ENCODE measurements at regions not wholly inside any gene's neighbourhood (a gene's known extent, or its start where the extent isn't known, plus 50 kb on each side); places are given as distances from the start of the nearest gene placed in this dataset.

DNA sequence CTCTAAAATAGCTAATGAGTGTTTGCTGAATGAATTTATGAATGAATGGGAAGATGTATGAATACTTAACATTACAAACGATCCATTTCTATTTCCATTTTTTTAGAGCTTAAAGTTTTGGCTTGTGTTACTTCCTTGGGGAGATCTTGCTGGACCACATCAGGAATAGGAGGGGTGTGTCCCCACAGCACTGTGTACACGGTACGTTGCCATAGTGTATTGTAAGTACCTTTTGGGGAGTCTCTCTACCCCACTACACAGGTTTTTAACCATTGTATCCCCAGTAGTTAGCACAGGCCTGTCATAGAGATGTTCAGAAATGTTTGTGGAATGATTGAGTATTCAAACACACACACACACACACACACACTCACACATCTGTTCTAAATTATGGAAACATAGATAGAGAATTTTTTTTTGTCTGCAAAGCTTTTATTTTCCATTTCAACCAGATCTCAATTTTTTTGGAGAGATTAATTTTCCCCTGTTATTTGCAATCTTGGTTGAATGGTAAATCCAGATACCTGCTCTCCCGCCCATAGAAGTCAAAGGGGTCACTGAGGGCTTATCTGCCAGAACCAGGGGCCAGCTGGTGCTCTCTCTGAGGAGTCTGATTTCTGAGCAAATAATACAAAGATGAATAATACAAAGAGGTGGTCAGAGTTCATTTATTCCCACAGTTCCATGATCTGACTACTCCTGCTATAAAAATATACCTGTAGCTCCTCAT lies 471.0 kb downstream of the INSC start:
- DNase-seq (ENCODE audit: low read depth), result no peak

DNA sequence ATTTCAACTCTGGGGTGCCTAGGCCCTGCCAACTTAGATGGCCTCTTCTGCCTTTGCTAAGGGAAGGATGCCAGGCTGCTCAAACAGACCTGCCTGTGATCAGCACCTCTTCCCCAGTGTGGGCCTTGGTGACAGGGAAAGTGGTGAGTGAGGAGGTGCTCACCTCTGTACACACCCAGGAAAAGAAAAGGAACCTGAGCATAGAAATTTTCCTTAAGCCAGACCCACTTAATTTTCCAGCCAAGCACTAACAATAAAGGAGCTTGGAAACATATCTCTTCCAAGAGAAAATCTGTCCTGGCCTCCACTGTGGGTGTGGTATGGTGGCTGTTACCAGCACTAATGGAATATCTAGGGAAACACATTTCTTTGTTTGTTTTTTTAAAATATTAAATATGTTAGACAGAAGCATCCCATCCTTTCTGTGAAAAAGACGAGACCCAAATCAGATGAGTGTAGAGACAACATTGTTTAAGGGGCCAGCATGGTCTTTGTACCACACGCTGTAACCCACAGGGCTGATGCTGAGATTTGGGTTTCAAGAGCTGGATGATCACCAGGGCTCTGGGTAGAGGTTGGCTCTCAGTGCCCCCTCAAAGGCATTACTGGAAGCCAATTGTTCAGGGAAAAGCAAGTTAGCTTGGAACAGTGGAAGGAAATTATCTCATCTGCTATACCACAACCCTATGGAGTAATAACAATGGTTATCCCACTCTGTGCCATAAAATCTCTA lies 472.2 kb downstream of the INSC start:
- DNase-seq (ENCODE audit: low read depth), result no peak

DNA sequence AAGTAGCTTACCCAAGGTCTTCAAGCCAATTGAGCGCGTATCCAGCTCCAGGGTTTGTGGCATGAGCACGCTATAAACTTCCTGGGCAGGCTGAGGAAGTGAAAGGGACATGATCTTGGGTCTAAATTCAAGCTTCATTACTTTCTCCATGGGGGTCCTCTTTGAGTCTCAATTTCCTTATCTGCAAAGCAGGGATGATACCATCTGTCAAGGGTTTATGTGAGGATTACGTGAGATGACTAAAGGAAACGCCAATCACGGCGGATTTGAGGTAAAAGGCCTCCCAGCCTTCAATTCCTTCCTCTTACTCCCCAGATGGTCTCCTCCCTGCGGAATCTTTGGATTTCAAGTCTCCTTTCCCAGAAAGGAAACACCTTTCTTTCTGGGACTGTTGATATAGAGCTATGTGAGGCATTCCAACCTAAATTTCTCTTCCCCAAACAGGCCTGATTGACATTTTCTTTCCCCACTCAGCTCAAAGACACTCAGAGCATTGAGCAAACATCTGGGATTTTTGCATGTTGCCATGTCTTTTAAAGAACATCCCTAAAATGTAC lies 474.4 kb downstream of the INSC start:
- DNase-seq (ENCODE audit: low read depth), result no peak

DNA sequence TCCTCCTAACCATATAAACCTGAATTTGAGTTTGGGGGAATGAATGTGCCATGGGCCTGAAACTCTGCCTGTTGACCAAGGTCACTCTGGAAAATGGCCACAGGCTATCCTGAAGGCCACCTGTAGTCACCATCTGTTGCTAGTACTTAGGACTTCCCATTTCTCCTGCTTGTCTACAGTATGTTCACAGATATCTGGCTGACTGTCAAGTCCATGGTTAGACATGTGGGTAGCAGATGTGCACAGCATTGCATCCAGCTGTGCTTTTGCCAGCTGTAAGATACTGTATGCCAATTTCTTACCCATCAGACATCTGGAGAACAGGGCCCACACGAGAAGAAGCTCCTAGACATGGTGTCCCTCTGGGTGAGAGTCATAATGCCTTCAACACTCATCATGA lies 475.4 kb downstream of the INSC start:
- no peak for DNase-seq (ENCODE audit: low read depth)

DNA sequence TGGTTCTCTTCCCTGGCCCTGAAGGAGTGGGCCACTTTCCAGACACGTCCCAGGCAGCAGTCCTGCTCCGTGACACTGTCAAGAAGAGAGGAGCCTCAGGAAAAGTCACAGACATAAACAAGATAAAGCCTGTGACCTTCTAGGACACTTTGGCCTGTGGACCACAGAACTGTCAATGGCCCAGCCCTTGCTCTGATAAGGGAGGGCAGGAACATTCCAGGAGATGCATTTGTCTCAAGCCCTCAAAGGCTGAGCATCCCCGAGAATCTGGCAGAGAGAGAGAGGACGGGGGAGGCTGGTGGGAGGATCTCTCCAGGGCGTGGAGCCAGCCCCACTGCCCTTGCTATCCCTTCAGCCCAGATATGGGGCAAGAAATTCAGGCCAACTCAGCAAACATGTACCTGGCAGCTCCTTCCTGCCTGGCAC lies 476.4 kb downstream of the INSC start:
- DNase-seq (ENCODE audit: low read depth), result no peak

DNA sequence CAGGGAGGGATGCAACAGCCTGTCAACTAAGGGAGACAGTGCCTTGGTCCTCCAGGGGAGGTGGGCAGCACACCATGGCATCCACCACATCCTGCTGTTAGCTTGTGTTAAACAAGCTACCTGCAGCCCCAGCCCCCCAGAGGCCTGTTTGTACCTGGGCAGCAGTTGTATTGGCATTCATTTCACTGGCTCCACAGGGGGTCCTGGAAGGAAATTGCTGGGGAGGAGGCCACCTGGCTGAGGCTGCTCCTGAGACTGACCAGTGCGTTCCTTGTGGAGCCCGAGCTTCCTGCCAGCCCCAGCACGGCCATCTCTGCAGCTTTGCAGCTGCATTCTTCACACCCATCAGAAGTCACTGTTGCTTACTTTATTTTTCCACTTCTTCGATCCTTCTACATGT lies 479.9 kb downstream of the INSC start:
- no peak for DNase-seq (ENCODE audit: low read depth)

DNA sequence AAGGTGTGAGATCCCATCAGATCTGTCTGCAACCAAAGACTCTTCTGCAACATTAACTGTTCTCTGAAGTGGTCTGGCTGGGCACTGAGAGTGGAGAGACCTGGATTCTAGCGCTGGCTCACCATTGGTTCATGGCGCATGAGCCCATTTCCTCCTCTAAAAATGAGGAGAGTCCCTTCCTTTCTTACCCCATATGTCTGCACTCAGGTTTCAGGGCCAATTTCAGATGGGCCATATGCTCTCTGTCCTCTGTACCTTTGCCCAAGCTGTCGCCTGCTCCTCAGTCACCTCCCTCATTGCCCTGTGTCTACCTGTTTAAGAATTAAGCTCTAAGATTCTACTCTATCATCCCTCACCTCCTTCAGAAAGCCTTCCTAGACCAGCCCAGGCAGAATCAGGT lies 484.7 kb downstream of the INSC start:
- DNase-seq (ENCODE audit: low read depth), result no peak

DNA sequence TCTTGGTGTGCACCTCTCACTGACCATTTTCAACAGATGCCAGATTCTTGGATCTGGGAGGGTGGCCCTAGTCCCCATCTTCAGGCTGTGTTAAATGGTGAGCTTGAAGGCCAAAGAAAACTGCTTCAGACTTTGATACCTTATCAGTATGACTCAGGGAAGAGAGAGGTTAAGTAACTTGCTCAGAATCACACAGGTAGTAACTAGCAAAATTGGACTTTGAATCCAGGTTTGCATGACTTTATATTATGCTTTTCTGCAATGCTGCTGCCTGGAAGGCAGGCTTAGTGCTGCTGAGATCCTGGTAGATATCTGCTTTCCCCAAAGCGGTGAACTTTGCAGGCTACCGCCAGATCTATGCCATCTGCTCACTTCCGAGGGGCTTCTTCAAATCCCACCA lies 487.3 kb downstream of the INSC start:
- DNase-seq (ENCODE audit: low read depth), result no peak

DNA sequence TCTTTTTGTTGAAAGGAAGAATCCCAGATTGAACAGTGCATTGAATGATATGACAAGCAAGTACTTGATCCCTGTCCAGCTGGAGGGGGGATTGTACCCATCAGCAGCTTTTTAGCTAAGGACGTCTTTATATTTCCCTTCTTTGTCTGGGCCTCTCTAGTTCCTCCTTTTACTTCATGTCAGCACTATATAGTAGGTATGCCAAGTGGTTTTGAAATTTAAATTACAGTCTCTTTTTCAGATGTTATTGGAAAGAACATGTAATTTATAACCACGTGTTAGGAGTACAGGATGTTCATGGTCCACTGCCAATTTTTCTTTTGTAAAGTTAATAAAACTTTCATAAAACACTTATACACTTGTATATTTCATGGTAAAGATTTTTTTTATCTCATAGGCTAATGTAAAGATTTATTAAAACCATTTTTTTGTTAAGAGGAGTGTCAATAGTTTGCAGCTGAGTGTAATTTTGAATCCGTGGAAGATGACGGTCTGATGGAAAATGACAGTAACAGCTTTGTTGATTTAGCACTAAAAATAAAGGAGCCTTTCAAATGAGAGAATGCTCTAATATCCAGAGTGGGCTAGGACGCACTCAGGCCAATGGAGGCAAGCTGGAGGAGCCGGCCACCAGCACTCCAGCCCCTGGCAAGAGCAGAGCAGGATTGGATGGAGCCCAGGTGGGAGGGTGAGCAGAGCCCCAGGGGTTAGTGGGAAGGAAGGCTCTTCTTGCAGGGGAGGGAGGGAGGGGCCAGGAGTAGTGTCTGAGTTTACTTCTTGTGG lies 488.3 kb downstream of the INSC start:
- DNase-seq (ENCODE audit: low read depth), result no peak

DNA sequence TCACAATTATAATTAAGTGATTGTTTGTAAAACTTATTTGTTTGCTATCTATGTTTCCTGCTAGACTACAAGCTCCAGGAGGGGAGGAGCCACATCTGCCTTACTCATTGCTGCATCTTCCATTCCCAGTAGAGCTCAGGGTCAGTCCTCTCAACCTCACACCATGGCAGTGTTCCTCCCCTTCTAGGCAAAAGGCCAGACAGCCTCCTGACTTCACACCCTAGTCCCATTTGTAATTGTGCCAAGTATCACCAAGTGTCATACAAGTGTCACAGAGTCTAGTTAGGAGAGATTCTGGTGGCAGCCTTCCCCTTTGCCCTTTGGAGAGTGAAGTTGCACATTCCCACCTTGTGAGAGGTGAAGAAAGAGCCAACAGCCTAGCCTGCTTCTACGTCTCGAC lies 490.4 kb downstream of the INSC start:
- no peak for DNase-seq (ENCODE audit: low read depth)

DNA sequence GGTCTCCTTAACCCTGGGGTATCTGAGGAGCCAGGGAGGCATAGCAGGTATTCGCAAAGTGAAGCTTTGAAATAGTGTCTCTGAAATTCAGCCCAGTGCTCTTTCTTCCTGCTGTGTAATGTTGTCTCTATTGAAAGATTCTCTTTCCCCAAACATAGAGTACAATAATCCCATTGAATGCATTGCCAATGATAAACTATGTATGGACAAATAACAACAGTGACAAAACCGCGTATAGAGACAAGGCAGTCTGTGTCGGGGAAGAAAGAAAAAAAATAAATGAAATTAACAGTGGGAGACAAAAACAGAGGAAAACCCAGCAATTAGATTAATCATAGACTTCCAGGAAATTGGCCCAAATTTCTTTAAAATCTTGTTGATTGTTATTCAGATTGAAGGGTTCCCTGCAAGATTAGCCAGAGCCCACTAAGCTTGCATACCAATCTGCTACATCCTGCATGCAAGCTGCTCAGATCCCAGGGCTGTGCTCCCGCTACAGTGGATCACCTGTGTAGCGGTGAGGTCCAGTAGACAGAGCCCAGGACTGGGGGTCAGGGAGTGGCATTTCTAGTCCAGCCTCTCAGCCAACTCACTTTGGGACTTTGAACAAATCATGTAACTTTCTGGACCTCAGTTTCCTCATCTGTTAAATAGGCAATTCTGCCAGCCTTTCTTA lies 492.8 kb downstream of the INSC start:
- no peak for DNase-seq (ENCODE audit: low read depth)

DNA sequence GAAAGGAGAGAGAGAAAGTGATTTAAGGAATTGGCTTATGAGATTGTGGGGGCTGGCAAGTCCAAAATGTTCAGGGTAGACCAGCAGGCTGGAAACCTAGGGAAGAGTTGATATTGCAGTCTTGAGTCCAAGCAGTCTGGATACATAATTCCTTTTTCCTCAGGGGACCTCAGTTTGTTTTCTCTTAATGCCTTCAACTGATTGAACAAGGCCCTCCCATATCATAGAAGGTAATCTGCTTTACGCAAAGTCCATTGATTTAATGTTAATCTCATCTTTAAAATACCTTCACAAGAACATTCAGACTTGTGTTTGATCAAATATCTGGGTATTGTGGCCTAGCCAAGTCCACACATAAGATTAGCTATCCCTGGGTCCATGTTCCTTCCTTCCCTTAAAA lies 494.7 kb downstream of the INSC start:
- no peak for DNase-seq (ENCODE audit: low read depth)

DNA sequence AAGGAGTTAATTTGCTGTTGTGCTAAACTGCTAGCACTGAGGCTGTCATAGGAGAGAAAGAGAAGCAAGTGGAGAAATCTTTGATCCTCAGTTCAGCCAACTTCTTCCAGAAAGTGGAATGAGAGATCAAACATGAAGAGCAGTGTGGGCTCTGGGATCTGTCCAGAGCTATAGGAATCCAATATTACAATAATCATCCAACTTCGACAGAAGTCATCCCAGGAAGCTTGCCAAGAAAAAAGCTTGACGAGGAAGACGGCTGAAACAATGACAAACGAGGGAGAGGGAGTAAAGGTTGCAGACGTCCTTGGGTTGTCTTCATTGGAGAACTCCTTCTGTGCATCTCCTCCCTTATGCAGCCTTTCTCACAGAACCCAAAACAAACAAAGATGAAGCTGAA lies 496.2 kb downstream of the INSC start:
- DNase-seq (ENCODE audit: low read depth), result no peak

DNA sequence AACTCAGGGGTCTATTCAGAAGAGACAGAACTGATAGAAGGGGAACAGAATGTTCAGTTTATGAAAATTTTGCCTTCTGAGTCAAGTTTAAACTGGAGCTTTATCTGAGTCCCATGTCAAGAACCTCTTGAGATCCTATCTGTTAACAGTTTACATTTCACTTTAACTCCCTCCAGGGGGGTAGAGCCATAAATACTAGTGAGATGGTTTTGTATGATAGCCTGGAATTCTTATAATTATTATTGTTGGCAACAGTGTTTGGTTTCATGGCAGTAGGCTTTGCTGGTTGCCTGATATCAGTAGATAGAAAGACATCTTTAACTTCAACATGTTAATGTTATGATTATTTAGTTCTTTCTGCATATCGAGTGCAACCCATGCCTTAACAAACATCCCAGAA lies 498.5 kb downstream of the INSC start:
- DNase-seq (ENCODE audit: low read depth), result no peak

DNA sequence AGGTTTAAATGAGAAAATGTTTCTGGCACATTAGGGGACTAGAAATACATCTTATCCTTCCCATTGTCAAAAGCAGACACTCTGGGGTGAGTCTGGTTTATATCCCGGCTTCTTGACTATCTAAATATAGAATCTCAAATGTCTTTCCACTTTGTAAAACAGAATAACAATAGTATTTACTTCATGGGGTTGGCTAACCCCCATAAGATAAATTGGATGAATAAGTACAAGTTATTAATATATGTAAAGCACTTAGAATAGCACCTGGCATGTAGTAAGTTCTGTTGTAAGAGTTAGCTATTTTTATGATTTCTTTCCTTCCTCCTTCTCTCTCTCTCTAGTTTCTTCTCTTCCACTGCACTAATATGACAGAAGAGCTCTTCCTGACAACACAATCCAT lies 499.1 kb downstream of the INSC start:
- no peak for DNase-seq (ENCODE audit: low read depth)

DNA sequence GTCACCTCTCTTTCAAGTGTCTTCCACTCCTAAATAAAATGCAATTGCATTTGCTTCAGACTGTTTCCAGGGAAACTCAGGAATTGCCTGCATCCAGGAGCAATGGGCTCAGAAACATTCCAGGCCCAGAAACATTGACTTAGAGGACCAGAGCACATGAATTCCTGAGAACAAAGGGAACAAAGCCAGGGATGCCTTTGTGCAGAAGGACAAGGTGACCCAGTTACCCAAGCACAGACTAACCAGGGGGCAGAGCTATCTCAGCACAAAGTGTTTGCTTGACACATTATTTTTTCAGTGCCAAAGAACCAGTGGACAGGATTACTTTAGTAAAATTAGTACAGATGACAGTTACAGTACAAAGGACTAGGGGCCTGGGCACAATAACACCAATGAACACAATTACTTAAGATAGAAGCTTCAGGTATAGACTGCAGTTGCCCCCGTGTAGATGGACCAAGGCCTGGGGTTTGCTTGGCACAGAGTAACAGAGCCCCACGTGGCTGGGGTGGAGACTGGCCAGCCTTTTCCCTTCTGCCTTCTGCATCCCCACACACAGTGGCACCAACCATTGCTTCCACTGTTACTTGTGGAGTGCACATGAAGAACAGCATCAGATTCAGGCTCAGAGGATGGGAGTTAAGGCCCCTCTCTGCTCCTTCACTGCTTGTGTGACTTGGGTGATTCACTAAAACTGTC lies 500.8 kb downstream of the INSC start:
- no peak for DNase-seq (ENCODE audit: low read depth)

DNA sequence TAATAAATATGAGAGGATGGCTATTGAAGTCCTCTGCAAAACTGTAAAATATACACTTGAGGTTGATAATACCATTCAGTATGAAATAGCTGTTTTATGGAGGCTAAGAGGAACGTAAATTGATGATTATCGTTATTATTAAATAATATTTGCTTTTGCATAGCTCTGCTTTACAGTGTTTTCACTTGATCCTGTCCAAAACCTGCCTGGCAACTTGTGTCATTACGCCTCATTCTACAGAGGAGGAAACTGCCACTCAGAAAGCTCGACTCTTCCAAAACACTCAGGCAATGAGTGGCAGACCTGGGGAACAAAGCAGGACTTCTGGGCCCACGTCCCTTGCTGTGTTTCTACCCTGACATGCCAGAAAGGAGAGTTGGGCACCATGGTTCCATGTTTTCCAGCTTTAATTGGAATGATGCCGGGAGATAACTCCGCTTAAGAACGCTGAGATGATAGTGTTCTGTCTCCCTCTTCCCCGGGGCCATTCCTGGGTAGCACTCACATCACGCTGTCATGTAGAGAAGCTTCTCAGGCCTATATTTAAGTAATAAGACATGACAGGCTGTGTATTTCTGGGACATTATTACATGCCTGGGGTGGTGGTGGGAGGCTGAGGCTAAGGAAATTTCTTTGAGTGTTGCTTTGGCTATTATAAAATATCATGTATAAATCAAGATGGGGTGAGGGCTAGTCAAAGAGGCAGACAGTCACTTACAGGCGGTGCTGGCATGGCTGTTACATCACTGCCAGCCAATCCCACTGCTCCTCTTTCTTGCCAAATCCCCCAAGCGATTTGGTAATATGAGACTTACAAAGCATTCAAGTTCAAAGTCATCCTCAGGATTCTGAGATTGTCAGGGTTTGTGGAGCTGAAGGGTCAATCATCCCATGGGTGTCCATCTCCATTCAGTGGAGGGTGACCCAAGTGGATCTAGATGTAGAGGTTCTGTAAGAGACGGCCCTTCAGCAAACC lies 501.7 kb downstream of the INSC start:
- DNase-seq (ENCODE audit: low read depth), result no peak

DNA sequence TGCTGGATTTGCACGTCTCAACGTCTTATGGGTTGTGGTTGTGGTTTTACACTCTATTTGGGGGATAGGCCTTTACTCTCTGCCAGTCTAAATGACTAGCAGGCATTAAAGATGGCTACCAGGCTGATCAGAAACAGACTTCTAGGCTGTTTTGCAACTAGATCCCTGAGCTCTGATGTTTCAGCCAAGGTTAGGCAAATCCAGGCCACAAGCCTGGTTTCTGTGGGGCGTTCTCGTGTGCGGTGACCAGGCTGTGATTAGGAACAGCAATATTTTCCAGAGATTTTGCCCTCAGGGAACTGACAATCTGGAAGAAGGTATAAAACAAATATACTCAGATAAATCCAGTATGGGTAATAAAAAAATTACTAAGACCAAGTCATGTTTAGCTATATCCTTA lies 502.4 kb downstream of the INSC start:
- DNase-seq (ENCODE audit: low read depth), result no peak

DNA sequence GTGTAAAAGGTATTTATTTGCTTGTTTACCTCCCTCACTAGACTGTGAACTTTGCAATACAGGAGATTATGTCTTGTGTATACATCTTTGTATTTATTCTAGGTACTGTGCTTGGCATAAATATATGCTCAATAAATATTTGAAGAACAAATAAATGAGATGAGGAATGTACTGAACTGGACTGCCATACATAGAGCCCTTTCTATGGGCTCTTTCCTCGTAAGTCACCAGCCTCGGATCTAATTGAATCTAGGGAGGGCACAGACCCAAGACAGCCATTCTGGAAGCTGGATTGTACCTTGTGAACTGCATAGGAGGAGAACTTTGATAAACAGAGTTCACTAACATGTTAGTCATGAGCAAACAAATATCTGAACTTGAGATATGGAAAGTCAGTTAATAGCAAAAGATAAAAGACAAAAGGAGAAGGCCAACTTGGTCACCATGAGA lies 503.9 kb downstream of the INSC start:
- DNase-seq (ENCODE audit: low read depth), result no peak

DNA sequence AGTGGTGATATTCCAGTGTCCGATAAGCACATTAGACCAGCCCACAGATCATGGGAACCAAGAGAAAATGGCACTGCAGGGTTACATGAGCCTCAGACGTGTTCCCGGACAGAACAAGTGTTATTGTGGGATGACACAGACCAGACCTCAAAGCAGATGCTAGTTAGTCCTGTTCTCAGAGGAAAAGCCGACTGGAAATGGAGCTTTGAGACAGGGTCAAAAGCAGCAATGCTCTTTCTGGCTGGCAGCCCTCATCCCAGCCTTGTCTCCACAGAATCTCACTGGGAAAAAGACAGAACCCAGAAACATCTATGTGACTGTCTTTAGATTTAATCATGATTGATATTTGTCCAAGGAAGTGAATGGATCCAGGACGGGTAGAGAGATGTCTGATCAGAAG lies 506.8 kb downstream of the INSC start:
- no peak for DNase-seq (ENCODE audit: low read depth)
